ENCODE measurements at regions not wholly inside any gene's neighbourhood (a gene's known extent, or its start where the extent isn't known, plus 50 kb on each side); places are given as distances from the start of the nearest gene placed in this dataset.

DNA sequence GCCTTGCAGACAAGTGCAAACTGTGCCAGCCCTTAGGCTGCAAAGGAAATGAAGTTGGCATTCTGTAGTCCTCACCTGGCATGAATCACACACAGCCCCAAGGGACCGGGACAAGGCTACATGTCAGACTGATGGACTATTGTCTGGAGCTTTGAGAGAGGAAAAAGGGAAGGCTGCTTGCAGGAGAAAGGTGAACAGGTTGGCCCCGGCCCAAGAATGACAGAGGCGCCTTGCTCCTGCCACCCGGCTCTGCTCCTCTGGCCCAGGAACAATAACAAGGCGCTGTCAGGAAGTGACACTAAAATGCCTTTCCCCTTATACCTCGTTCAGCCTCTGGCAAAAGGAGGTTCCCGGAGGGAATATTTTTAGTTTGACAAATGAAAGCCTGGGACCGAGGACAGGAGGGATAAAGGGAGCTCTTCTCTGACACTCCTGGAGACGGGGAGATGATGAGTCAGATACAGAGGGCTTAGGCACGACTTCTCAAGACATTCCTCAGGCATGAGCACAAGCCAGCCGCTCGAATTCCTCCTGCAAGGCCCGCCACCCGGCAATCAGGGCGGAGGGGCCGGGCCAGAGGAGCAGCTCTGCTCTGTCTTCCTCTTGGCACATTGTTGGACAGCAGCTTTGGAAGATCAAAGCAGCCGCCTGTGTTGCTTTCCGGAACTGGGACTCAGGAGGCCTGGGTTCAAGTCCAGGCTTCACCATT lies 105.8 kb downstream of the NOG start:
- TF ChIP-seq GATA2 (IDR thresholded peaks at IDR 0.05; ENCODE audit: low read depth, low read length), result no peak
- no peak for TF ChIP-seq GATA3 (IDR thresholded peaks at IDR 0.05; ENCODE audit: low read depth, low read length)

Measured in SH-SY5Y (cell line).